Fibroblast of mammary gland (primary cell): ENCODE measurements at regions not wholly inside any gene's neighbourhood (a gene's known extent, or its start where the extent isn't known, plus 50 kb on each side); places are given as distances from the start of the nearest gene placed in this dataset.

Source experiments
- DNase-seq: peaks from one replicate; pipeline ENCODE4 v3.0.0-alpha.2; 2010; ENCODE audit warnings: low read depth
- H3K4me3 ChIP-seq: 2 replicates; pipeline ENCODE4 v1.5.1; 2011; ENCODE audit warnings: low read depth, mild to moderate bottlenecking, low read length, moderate library complexity; ENCODE audit not compliant: control insufficient read depth
- TF ChIP-seq, protein P1 (sequence below): conservative IDR thresholded peaks from 2 replicates; pipeline ENCODE4 v1.5.1; 2011; ENCODE audit warnings: low read depth, low read length, inconsistent platforms; ENCODE audit not compliant: control insufficient read depth, insufficient read depth

DNA sequence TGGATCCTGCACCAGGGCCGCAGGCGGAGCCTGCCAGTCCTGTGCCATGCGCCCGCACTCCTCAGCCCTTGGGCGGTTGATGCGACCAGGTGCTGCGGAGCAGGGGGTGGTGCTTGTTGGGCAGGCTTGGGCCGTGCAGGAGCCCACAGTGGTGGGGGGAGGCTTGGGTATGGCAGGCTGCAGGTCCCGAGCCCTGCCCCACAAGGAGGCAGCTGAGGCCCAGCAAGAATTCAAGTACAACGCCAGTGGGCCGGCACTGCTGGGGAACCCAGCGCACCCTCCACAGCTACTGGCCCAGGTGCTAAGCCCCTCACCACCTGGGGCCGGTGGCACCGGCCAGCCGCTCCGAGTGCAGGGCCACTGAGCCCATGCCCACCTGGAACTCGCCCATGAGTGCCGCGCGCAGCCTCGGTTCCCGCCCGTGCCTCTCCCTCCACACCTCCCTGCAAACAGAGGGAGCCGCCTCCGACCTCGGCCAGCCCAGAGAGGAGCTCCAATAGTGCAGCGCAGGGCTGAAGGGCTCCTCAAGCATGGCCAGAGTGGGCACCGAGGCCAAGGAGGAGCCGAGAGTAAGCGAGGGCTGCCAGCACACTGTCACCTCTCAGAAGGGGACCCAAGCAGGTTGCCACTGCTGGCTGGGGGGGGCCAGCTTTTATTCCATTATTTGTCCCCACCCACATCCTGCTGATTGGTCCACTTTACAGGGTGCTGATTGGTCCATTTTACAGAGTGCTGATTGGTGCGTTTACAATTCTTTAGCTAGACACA, 339.0 kb upstream of the KLF3 start:
- TF ChIP-seq, protein P1, sequence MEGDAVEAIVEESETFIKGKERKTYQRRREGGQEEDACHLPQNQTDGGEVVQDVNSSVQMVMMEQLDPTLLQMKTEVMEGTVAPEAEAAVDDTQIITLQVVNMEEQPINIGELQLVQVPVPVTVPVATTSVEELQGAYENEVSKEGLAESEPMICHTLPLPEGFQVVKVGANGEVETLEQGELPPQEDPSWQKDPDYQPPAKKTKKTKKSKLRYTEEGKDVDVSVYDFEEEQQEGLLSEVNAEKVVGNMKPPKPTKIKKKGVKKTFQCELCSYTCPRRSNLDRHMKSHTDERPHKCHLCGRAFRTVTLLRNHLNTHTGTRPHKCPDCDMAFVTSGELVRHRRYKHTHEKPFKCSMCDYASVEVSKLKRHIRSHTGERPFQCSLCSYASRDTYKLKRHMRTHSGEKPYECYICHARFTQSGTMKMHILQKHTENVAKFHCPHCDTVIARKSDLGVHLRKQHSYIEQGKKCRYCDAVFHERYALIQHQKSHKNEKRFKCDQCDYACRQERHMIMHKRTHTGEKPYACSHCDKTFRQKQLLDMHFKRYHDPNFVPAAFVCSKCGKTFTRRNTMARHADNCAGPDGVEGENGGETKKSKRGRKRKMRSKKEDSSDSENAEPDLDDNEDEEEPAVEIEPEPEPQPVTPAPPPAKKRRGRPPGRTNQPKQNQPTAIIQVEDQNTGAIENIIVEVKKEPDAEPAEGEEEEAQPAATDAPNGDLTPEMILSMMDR = no peak
- no peak for DNase-seq
- H3K4me3 ChIP-seq = no peak overlapping the region

DNA sequence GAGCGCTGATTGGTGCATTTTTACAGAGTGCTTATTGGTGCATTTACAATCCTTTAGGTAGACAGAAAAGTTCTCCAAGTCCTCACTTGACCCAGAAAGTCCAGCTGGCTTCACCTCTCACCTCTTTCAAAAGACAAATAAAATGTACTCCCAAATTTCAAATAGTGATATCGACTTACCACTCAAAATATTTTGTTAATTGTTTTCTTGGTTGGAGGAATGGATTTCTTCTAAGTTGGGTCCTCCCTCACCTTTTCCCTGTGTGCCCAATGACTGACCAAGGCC, 338.4 kb upstream of the KLF3 start:
- no peak overlapping the region for H3K4me3 ChIP-seq
- TF ChIP-seq, protein P1 = no peak
- no peak for DNase-seq

DNA sequence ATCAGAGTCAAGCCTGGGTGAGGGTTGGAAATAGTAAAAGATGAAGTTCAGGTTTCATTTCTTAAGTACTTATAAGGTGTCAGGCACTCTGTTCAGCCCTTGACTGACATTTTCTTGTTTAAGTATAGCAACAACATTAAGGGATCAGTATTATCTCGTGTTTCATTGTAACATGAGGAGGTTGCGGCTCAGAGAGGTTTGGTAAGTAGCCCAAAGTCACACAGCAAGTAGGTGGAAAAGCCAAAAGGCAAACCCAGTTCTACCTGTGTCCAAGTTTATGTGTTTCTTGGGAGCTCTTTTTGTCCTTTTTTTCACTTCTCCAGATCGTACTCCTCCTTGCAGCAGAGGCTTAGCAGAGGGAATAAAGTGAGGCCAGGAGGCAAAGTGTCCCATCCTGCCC, 337.5 kb upstream of the KLF3 start:
- no peak overlapping the region for H3K4me3 ChIP-seq
- DNase-seq = no peak
- TF ChIP-seq, protein P1 = no peak

DNA sequence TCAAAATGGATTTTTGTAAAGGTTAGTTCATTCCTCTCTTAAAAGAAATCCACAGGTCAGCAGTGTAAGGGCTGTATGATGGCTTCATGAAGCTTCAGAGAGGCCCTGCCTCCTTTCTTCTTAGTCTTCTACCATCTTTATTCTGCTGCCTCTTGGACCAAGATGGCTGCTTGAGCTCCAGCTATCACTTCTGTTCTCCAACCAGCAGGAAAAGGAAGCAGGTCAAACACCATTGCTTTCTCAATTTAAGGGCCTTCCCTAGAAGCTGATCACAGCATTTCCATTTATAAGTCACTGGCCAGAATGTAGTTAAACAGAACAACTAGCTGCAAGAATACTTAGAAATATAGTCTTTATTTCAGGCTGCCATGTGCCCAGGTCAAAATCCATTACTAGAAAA, 336.8 kb upstream of the KLF3 start:
- DNase-seq = no peak

DNA sequence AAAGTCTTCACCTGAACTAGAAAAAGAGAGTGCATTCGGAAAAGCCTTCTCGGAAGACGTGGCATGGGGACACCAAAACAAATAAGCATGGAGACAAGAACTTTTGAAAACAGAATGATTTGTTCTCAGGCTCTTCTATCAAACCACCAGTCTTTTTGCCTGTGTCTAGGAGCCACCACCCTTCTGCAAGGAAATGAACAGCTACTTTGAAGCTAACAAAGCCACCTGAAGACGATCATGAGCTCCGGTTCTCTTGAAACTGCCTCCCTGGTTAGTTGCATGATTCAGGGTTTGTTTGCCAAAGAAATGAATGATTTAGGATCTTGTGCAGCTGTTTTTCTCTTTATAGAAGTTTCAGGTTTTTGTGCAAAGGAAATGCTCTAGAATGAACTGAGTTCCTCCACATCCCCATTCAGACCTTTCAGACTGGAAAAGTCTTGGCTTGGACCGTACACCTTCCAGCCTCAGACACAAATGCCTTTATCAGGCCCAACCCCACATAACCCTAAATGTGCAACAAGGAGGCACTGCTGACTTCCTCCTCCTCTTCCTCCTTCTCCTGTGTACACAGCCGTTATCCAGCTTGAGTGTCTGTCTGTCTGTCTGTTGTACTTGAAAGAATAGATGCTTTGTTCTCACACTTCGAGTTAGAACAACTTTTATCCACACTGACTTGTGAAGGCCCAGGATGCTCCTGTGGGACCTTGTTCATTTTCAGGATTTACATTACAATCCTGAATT, 334.8 kb upstream of the KLF3 start:
- TF ChIP-seq, protein P1 = no peak
- no peak for DNase-seq
- H3K4me3 ChIP-seq = no peak overlapping the region

More for the DNA sequence above, 336.8 kb upstream of the KLF3 start:
- TF ChIP-seq, protein P1 = no peak
- no peak overlapping the region for H3K4me3 ChIP-seq

DNA sequence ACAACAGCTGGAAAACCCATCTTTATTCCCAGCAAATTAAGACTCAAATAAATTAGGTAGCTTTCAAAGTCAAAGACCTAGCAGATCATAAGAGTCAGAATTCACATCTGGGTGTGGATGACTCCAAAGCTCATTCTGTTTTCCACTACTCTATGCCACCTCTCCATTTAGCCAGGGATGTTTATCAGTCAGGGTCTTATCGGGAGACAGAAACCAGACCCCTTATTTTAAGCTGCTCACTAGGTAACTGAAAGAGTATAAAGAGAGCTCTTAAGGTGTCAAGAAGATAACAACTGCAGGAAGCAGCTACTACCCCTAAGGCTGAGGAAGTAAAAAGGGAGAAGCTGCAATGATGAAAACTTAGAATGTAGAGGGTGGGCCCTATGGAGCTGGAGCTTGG, 333.7 kb upstream of the KLF3 start:
- DNase-seq = no peak
- TF ChIP-seq, protein P1 = no peak
- H3K4me3 ChIP-seq = no peak overlapping the region
